ENCODE measurements at regions not wholly inside any gene's neighbourhood (a gene's known extent, or its start where the extent isn't known, plus 50 kb on each side); places are given as distances from the start of the nearest gene placed in this dataset.
"Not testable (repeated sequence)": the region's sequence is repeated elsewhere in the genome, so short reads cannot be mapped to it uniquely, and the experiment has no call there.

- Histone ChIP-seq H3K4me1 (replicated peaks) (no peaks in the 10 kb centered on the region), H3K27me3 (replicated peaks) (no peaks in the 10 kb centered on the region; the same call in 1 of the 2 replicates), H3K9me3 (replicated peaks) (peaks cover 5% of the 10 kb centered on the region; the same call in 1 of the 2 replicates), H3K27ac (no peak overlapping the region), H3K36me3 (no peaks in the 10 kb centered on the region), H3K4me3 (no peak overlapping the region)
- no peak for DNase-seq (ENCODE audit: low read depth in 1 of 2, low spot score in 2 of 2)
Observed at GRCh38 chr7:4566714-4567113, 115.4 kb upstream of the FOXK1 start.

- no peaks in the 10 kb centered on the region; the same call in 1 of the 2 replicates for H3K9me3 ChIP-seq (replicated peaks)
- H3K4me1 ChIP-seq (replicated peaks): no peaks in the 10 kb centered on the region
- H3K36me3 ChIP-seq: no peaks in the 10 kb centered on the region
- no peak for DNase-seq (ENCODE audit: low read depth in 1 of 2, low spot score in 2 of 2)
- H3K27me3 ChIP-seq (replicated peaks): no peaks in the 10 kb centered on the region; the same call in 1 of the 2 replicates
- H3K4me3 ChIP-seq: no peak overlapping the region
- H3K27ac ChIP-seq: no peak overlapping the region
Observed at GRCh38 chr7:4574851-4575250, 107.2 kb upstream of the FOXK1 start.

- H3K4me3 ChIP-seq: no peak overlapping the region
- H3K4me1 ChIP-seq (replicated peaks): no peaks in the 10 kb centered on the region
- no peaks in the 10 kb centered on the region; the same call in none of the 2 replicates for H3K27me3 ChIP-seq (replicated peaks)
- H3K27ac ChIP-seq: no peak overlapping the region
- no peak for DNase-seq (ENCODE audit: low read depth in 1 of 2, low spot score in 2 of 2)
- H3K9me3 ChIP-seq (replicated peaks): no peaks in the 10 kb centered on the region; the same call in 1 of the 2 replicates
- no peaks in the 10 kb centered on the region for H3K36me3 ChIP-seq
Observed at GRCh38 chr7:4575254-4575653, 106.8 kb upstream of the FOXK1 start.

- no peaks in the 10 kb centered on the region; the same call in 1 of the 2 replicates for H3K9me3 ChIP-seq (replicated peaks)
- no peak overlapping the region for H3K27ac ChIP-seq
- no peaks in the 10 kb centered on the region for H3K4me1 ChIP-seq (replicated peaks)
- H3K4me3 ChIP-seq: no peak overlapping the region
- H3K27me3 ChIP-seq (replicated peaks): 0 out of 2 replicates have a peak, but pooled peaks cover 6% of the 10 kb centered on the region
- H3K36me3 ChIP-seq: no peaks in the 10 kb centered on the region; the same call in 1 of the 2 replicates
- no peak for DNase-seq (ENCODE audit: low read depth in 1 of 2, low spot score in 2 of 2)
Observed at GRCh38 chr7:4602905-4603842, 78.9 kb upstream of the FOXK1 start.

GRCh38 chr7:4603843-4604231 is 78.3 kb upstream of the FOXK1 start:
- no peaks in the 10 kb centered on the region for H3K4me1 ChIP-seq (replicated peaks)
- H3K9me3 ChIP-seq (replicated peaks): no peaks in the 10 kb centered on the region; the same call in 1 of the 2 replicates
- no peak overlapping the region for H3K27ac ChIP-seq
- H3K4me3 ChIP-seq: no peak overlapping the region
- DNase-seq (ENCODE audit: low read depth in 1 of 2, low spot score in 2 of 2): no peak
- H3K36me3 ChIP-seq: no peaks in the 10 kb centered on the region; the same call in 1 of the 2 replicates
- H3K27me3 ChIP-seq (replicated peaks): 0 out of 2 replicates have a peak, but pooled peaks cover 6% of the 10 kb centered on the region

- H3K4me3 ChIP-seq: no peak overlapping the region
- no peaks in the 10 kb centered on the region; the same call in 1 of the 2 replicates for H3K36me3 ChIP-seq
Observed at GRCh38 chr7:4604456-4604940, 77.6 kb upstream of the FOXK1 start.

GRCh38 chr7:4606797-4607196 is 75.3 kb upstream of the FOXK1 start:
- H3K4me3 ChIP-seq: no peak overlapping the region
- no peaks in the 10 kb centered on the region for H3K4me1 ChIP-seq (replicated peaks)
- H3K27ac ChIP-seq: no peak overlapping the region
- no peak for DNase-seq (ENCODE audit: low read depth in 1 of 2, low spot score in 2 of 2)
- no peaks in the 10 kb centered on the region; the same call in 1 of the 2 replicates for H3K36me3 ChIP-seq
- H3K27me3 ChIP-seq (replicated peaks): 0 out of 2 replicates have a peak, but pooled peaks cover 6% of the 10 kb centered on the region
- H3K9me3 ChIP-seq (replicated peaks): no peaks in the 10 kb centered on the region; the same call in 1 of the 2 replicates

More at GRCh38 chr7:4604456-4604940, 77.6 kb upstream of the FOXK1 start:
- Histone ChIP-seq H3K27ac (no peak overlapping the region), H3K9me3 (replicated peaks) (no peaks in the 10 kb centered on the region; the same call in 1 of the 2 replicates), H3K4me1 (replicated peaks) (no peaks in the 10 kb centered on the region), H3K27me3 (replicated peaks) (0 out of 2 replicates have a peak, but pooled peaks cover 6% of the 10 kb centered on the region)
- DNase-seq (ENCODE audit: low read depth in 1 of 2, low spot score in 2 of 2): no peak

GRCh38 chr7:4607311-4607729 is 74.8 kb upstream of the FOXK1 start:
- H3K27ac ChIP-seq: no peak overlapping the region
- H3K9me3 ChIP-seq (replicated peaks): no peaks in the 10 kb centered on the region; the same call in 1 of the 2 replicates
- H3K4me3 ChIP-seq: no peak overlapping the region
- no peaks in the 10 kb centered on the region for H3K4me1 ChIP-seq (replicated peaks)
- 0 out of 2 replicates have a peak, but pooled peaks cover 4% of the 10 kb centered on the region for H3K27me3 ChIP-seq (replicated peaks)
- no peaks in the 10 kb centered on the region; the same call in 1 of the 2 replicates for H3K36me3 ChIP-seq
- no peak for DNase-seq (ENCODE audit: low read depth in 1 of 2, low spot score in 2 of 2)

- H3K4me1 ChIP-seq (replicated peaks): peaks cover 16% of the 10 kb centered on the region
- H3K9me3 ChIP-seq (replicated peaks); H3K36me3 ChIP-seq; H3K27ac ChIP-seq; DNase-seq (ENCODE audit: low read depth in 1 of 2, low spot score in 2 of 2); H3K4me3 ChIP-seq; H3K27me3 ChIP-seq (replicated peaks): not testable (repeated sequence)
Observed at GRCh38 chr7:4609576-4609975, 72.5 kb upstream of the FOXK1 start.

GRCh38 chr7:4610768-4611467 is 71.2 kb upstream of the FOXK1 start:
- H3K27me3 ChIP-seq (replicated peaks): 0 out of 2 replicates have a peak, but pooled peaks cover 3% of the 10 kb centered on the region

GRCh38 chr7:4612237-4612636 is 69.9 kb upstream of the FOXK1 start:
- H3K27ac ChIP-seq: no peak overlapping the region
- no peaks in the 10 kb centered on the region for H3K36me3 ChIP-seq
- peaks cover 16% of the 10 kb centered on the region for H3K4me1 ChIP-seq (replicated peaks)
- DNase-seq (ENCODE audit: low read depth in 1 of 2, low spot score in 2 of 2): no peak
- 0 out of 2 replicates have a peak, but pooled peaks cover 3% of the 10 kb centered on the region for H3K27me3 ChIP-seq (replicated peaks)
- H3K9me3 ChIP-seq (replicated peaks): no peaks in the 10 kb centered on the region
- H3K4me3 ChIP-seq: no peak overlapping the region

More at GRCh38 chr7:4610768-4611467, 71.2 kb upstream of the FOXK1 start:
- Histone ChIP-seq H3K36me3 (no peaks in the 10 kb centered on the region), H3K4me3 (no peak overlapping the region), H3K9me3 (replicated peaks) (no peaks in the 10 kb centered on the region), H3K27ac (no peak overlapping the region), H3K4me1 (replicated peaks) (peaks cover 16% of the 10 kb centered on the region)
- DNase-seq (ENCODE audit: low read depth in 1 of 2, low spot score in 2 of 2): peak in 1 of 2 experiments; percentile 64

GRCh38 chr7:4612939-4613841 is 68.9 kb upstream of the FOXK1 start:
- Histone ChIP-seq H3K4me1 (replicated peaks) (peaks cover 16% of the 10 kb centered on the region), H3K27me3 (replicated peaks) (no peaks in the 10 kb centered on the region), H3K36me3 (no peaks in the 10 kb centered on the region), H3K4me3 (peak overlapping the region; percentile 15), H3K9me3 (replicated peaks) (no peaks in the 10 kb centered on the region), H3K27ac (peak overlapping the region; percentile 25; the same call in 1 of the 2 replicates)
- peak in 1 of 2 experiments; percentile 46 for DNase-seq (ENCODE audit: low read depth in 1 of 2, low spot score in 2 of 2)

Measured in SJSA1 (cell line).